Activated gamma-delta T cell treated with anti-CD3 and anti-CD28 coated beads, Interleukin-2, amount 50 U/mL, for 16 hours (primary cell): ENCODE measurements at regions not wholly inside any gene's neighbourhood (a gene's known extent, or its start where the extent isn't known, plus 50 kb on each side); places are given as distances from the start of the nearest gene placed in this dataset.

Experiments used
- DNase-seq: peaks from one replicate; pipeline ENCODE4 v3.0.0-alpha.2; 2020; ENCODE audit warnings: low read depth

DNA sequence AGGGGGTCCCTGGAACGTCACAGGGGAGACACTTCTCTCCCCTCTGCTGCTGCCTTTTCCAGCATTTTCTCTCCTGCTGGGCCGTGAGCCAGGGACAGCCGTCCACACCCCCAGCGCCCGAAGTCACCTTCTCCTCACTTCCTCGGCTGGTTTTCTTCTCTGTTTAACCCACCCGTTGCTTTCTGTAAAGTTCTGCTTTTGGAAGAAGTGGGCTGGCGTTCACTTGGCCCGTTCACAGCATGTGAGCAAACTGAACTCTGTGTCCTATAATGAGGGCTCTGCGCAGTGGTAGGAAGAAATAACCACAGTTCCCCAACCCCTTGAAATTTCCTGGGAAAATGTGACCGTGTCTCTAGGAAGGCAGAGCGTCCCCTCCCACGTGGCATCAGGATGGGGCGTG is 187.0 kb upstream of the HDAC4 start:
- DNase-seq: no peak

- no peak for DNase-seq
Measured at GRCh38 chr2:239587311-239587731, 186.5 kb upstream of the HDAC4 start.

- no peak for DNase-seq
Measured at GRCh38 chr2:239586651-239587310, 186.0 kb upstream of the HDAC4 start.

GRCh38 chr2:239585422-239585821 is 184.6 kb upstream of the HDAC4 start:
- no peak for DNase-seq

GRCh38 chr2:239584986-239585385 is 184.2 kb upstream of the HDAC4 start:
- DNase-seq: no peak

GRCh38 chr2:239583879-239584859 is 183.3 kb upstream of the HDAC4 start:
- no peak for DNase-seq

- no peak for DNase-seq
Measured at GRCh38 chr2:239583171-239583878, 182.5 kb upstream of the HDAC4 start.

GRCh38 chr2:239582476-239582875 is 181.7 kb upstream of the HDAC4 start:
- no peak for DNase-seq

- no peak for DNase-seq
Measured at GRCh38 chr2:239581352-239581901, 180.6 kb upstream of the HDAC4 start.

GRCh38 chr2:239580199-239580527 is 179.3 kb upstream of the HDAC4 start:
- DNase-seq: no peak

DNA sequence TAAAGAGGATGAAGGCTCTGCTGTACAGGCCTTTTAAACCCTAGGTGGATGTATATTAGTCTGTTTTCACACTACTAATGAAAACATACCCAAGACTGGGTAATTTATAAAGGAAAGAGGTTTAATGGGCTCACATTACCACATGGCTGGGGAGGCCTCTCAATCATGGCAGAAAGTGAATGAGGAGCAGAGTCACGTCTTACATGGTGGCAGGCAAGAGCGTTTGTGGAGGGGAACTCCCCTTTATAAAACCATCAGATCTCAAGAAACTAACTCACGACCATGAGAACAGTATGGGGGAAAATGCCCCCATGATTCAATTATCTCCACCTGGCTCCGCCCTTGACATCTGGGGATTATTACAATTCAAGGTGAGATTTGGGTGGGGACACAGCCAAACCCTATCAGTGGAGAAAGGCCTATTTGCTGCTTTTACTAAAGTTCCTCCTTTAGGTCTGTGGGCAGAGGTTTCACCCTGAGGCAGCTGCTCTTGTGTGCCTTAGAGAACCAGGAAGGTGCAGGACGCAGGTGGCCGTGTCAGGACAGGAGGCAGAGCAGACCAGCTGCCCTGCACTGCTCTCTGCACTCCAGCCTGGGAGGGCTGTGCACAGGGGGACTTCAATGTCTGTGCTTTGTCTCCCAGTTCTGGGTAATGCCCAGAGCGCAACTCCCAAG is 178.8 kb upstream of the HDAC4 start:
- DNase-seq: no peak

DNA sequence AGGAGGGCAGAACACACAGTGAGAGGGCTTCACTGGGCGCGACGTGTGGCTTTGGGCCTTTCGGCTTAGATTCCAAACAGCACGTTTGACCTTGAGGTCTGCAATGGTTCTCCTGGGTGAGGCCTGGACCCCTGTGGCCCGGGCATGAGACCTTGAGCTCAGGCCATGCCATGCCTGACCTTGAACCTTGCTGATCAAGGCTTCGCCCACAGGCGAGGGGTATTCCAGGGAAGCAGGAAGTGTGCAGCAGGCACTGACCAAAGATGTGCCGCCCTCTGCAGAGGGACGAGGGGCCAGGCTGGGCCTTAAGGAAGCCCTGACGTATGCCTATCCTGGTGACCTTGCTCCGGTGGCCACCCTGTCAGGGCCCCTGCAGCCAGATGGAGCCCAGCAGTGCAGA is 178.3 kb upstream of the HDAC4 start:
- no peak for DNase-seq

- DNase-seq: no peak
Measured at GRCh38 chr2:239578381-239578780, 177.6 kb upstream of the HDAC4 start.

DNA sequence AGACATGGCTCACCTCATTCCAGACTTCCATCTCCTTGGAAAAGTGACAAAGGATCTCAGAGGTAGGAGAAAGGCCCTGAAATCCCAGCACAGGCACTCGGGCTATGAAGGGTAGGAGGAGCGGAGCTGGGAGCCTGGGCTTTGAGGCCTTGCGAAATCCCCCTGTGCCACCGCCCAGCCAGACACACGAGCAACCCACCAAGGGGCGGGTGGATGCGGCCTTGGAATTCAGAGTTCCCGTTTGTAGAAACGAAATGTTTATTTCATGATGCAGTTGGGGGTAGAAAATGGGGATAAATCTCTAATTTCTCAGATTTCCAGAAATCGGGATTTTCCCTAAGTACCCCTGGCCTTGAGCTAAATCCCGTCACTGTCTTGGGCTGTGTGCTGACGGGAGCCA is 177.1 kb upstream of the HDAC4 start:
- no peak for DNase-seq

GRCh38 chr2:239576784-239577685 is 176.2 kb upstream of the HDAC4 start:
- DNase-seq: no peak

DNA sequence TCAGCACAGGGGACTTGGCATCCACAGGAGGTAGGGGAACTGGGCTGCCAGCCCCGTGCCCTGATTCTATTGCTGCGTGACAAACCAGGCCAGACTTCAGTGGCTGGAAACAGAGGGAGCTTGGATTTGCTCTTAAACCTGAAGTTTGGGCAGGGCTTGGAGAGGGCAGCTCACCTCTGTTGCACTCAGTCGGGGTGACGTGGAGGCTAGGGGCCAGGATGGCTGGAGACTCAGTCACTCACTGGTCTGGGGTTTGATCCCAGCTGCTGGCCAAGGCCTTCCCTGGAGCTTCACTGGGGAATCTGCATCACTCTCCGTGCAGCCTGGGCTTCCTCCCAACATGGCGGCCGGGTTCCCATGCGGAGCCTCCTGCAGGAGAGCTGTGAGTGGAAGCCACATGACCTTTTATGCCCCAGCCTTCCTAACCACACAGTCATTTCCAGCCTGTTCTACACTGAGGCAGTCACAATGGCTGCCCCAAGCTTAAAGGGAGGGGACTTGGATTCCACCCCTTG is 175.2 kb upstream of the HDAC4 start:
- DNase-seq: no peak

DNA sequence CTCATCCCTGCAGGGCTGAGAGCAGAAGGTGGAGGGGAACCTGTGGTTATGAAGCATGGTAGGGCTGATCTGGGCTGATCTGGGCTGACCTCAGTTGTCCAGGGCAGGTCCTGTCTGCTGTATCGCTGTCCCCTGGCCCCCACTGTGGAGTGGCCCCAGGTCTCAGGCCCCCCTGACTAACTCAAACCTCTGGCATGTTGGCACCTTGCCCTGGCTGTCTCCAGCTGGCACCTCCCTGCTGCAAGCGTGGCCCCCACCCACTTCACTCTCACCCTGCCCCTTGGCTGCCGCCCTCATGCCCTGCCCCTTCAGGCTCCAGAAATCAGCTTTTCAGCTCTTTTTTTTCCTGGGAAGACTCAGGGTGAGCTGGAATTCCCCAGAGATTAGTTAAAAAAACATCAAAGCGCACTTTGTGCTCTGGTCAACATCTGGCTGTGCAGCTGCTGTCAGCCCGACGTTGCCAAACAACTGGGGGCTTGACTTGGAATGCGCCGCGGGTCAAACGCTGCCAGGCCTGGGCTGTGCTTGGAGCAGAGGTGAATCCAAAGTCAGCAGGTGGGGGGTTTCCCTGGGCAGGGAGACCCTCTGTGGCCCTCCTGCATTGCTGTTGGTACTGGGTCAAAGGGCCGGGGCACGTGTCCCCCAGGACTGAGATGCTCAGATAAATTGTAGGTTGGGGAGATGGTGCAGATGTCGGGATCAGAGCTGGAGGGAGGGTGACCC is 173.8 kb upstream of the HDAC4 start:
- no peak for DNase-seq

DNA sequence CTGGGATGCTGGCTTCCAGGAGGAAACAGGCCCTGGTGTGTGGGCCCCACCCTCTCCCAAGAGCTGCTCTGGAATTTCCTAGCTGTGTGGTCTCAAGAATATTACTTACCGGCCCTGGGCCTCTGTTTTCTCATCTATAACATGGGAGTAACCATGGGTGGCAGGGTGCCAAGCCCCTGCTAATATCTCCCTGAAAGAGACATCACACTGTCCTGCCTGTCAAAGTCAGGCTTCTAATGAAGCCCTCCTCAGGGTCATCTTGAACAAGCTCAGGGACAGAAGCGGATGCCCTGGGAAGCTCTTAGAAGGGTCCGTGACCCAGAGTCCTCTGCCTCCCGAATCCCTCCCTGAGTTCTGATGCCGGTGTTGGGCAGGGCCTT is 173.2 kb upstream of the HDAC4 start:
- DNase-seq: no peak

DNA sequence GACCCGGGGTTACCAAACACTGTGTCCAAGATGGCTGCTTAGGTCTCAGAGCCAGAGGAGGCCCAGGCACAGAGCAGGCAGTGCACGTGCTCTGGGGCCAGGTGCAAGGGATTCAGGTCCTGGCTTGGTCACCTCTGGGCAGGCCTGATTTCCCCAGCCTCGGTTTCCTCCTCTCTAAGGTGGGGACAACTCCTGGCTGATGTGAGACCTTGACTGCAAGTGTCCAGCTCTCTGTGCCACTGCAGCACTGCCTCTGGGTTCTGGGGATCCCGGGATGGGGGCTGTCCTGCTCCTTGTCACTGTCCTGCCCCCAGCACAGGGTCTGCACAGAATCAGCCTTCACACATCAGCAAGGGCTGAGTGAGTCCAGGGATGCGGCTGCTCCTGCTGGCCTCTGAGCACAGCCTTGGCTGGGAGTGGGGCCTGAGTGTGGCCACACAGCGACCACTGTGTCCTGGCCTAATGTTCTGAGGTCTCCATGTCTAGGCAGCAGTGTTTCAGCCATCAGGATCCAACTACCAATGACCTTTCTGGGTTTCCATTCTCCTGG is 170.2 kb upstream of the HDAC4 start:
- DNase-seq: no peak
